ENCODE measurements at regions not wholly inside any gene's neighbourhood (a gene's known extent, or its start where the extent isn't known, plus 50 kb on each side); places are given as distances from the start of the nearest gene placed in this dataset.
A peak's percentile ranks its signal among the peaks of the same experiment; 100 is the strongest.
"Not testable (repeated sequence)": the region's sequence is repeated elsewhere in the genome, so short reads cannot be mapped to it uniquely, and the experiment has no call there.

DNA sequence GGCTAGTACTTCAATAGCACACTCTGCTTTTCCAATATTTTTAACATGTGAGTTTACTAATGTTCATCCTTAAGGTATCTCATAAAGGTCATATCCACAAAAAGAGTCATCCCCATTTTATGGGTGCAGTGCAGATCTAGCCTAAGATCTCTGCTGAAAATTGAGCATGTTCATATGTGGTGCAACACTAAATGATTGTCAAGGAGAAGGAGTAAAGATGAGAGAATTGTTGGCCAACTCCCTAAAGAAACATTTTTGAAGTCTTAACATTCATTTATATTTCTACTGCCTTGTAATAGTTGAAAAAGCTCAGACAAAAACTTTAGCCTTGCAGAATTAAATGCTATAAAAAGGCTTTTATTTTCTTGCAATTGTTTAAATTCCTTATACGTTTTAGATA is 1159.6 kb downstream of the TBL1XR1 start:
- intact Hi-C loops (cut with DNase I) = no loop called here

GRCh38 chr3:176032043-176032442 is 1165.2 kb downstream of the TBL1XR1 start:
- Histone ChIP-seq H3K4me1 (ENCODE audit: control insufficient read depth in 1 of 2, insufficient read depth in 2 of 2, low read length in 2 of 2) (no peaks in the 10 kb centered on the region), H3K36me3 (ENCODE audit: control insufficient read depth in 1 of 2, insufficient read depth in 2 of 2, low read length in 1 of 2) (no peaks in the 10 kb centered on the region), H3K4me3 (ENCODE audit: low read length in 2 of 2) (no peak overlapping the region), H3K9me3 (ENCODE audit: control insufficient read depth, low read length) (no peaks in the 10 kb centered on the region), H3K27ac (ENCODE audit: low read depth in 1 of 2, low read length in 2 of 2) (no peak overlapping the region), H3K27me3 (ENCODE audit: control insufficient read depth in 1 of 2, insufficient read depth in 2 of 2, low read length in 1 of 2) (no peaks in the 10 kb centered on the region)
- WGBS, 2 donors = 87 to 92% methylated on average over 4 of the region's 4 CpGs
- intact Hi-C loops (cut with DNase I) = no loop called here
- no peak for DNase-seq
- no peak for ATAC-seq (ENCODE audit: low FRiP score)

More for the DNA sequence above, 1159.6 kb downstream of the TBL1XR1 start:
- Histone ChIP-seq H3K36me3 (ENCODE audit: control insufficient read depth in 1 of 2, insufficient read depth in 2 of 2, low read length in 1 of 2) (no peaks in the 10 kb centered on the region), H3K27me3 (ENCODE audit: control insufficient read depth in 1 of 2, insufficient read depth in 2 of 2, low read length in 1 of 2) (no peaks in the 10 kb centered on the region), H3K27ac (ENCODE audit: low read depth in 1 of 2, low read length in 2 of 2) (no peak overlapping the region), H3K4me1 (ENCODE audit: control insufficient read depth in 1 of 2, insufficient read depth in 2 of 2, low read length in 2 of 2) (no peaks in the 10 kb centered on the region), H3K4me3 (ENCODE audit: low read length in 2 of 2) (no peak overlapping the region), H3K9me3 (ENCODE audit: control insufficient read depth, low read length) (no peaks in the 10 kb centered on the region)
- 0 to 9% methylated on average over 1 of the region's 1 CpG for WGBS, 2 donors
- ATAC-seq (ENCODE audit: low FRiP score) (no peak), DNase-seq (no peak)

DNA sequence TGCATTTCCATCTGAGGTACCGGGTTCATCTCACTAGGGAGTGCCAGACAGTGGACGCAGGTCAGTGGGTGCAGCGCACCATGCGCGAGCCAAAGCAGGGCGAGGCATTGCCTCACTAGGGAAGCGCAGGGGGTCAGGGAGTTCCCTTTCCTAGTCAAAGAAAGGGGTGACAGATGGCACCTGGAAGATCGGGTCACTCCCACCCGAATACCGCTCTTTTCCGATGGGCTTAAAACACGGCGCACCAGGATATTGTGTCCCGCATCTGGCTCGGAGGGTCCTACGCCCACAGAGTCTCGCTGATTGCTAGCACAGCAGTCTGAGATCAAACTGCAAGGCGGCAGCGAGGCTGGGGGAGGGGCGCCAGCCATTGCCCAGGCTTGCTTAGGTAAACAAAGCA is 1157.1 kb downstream of the NAALADL2 start:
- H3K4me3 ChIP-seq (ENCODE audit: low read length in 2 of 2); H3K9me3 ChIP-seq (ENCODE audit: control insufficient read depth, low read length); H3K27ac ChIP-seq (ENCODE audit: low read depth in 1 of 2, low read length in 2 of 2); intact Hi-C loops (cut with DNase I); H3K4me1 ChIP-seq (ENCODE audit: control insufficient read depth in 1 of 2, insufficient read depth in 2 of 2, low read length in 2 of 2); H3K27me3 ChIP-seq (ENCODE audit: control insufficient read depth in 1 of 2, insufficient read depth in 2 of 2, low read length in 1 of 2); H3K36me3 ChIP-seq (ENCODE audit: control insufficient read depth in 1 of 2, insufficient read depth in 2 of 2, low read length in 1 of 2); ATAC-seq (ENCODE audit: low FRiP score): not testable (repeated sequence)
- peak in 1 of 2 donors; percentile 52 for DNase-seq
- WGBS, 2 donors = 95% methylated on average over 17 to 20 of the region's 20 CpGs

DNA sequence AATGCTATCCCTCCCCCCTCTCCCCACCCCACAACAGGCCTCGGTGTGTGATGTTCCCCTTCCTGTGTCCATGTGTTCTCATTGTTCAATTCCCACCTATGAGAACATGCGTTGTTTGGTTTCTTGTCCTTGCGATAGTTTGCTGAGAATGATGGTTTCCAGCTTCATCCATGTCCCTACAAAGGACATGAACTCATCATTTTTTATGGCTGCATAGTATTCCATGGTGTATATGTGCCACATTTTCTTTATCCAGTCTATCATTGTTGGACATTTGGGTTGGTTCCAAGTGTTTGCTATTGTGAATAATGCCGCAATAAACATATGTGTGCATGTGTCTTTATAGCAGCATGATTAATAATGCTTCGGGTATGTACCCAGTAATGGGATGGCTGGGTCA is 1156.1 kb downstream of the NAALADL2 start:
- H3K27me3 ChIP-seq (ENCODE audit: control insufficient read depth in 1 of 2, insufficient read depth in 2 of 2, low read length in 1 of 2); H3K4me3 ChIP-seq (ENCODE audit: low read length in 2 of 2); H3K4me1 ChIP-seq (ENCODE audit: control insufficient read depth in 1 of 2, insufficient read depth in 2 of 2, low read length in 2 of 2); H3K27ac ChIP-seq (ENCODE audit: low read depth in 1 of 2, low read length in 2 of 2); ATAC-seq (ENCODE audit: low FRiP score); intact Hi-C loops (cut with DNase I); H3K36me3 ChIP-seq (ENCODE audit: control insufficient read depth in 1 of 2, insufficient read depth in 2 of 2, low read length in 1 of 2); DNase-seq; H3K9me3 ChIP-seq (ENCODE audit: control insufficient read depth, low read length): not testable (repeated sequence)
- WGBS, 2 donors = 93 to 98% methylated on average over 5 of the region's 5 CpGs

DNA sequence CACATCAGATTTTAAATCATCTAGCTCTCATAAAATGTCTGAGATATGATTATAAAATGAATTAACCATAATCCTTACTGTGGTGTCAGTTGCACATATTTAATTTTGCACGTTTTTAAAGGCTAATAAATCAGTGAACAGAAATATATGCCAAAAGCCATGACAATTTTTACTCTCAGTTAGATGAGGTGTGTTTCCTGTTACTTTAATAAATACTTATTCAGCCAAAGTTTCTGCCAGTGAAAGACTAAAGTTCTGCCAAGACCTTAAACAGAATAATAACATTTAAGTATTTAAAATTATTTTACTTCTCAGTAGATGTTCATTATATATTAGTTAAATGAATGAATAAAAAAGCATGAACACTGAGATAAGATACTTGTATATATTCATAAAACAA is 1150.1 kb downstream of the NAALADL2 start:
- DNase-seq = no peak
- ATAC-seq (ENCODE audit: low FRiP score) = no peak
- H3K4me3 ChIP-seq (ENCODE audit: low read length in 2 of 2) = no peak overlapping the region
- intact Hi-C loops (cut with DNase I) = no loop called here
- no peaks in the 10 kb centered on the region for H3K36me3 ChIP-seq (ENCODE audit: control insufficient read depth in 1 of 2, insufficient read depth in 2 of 2, low read length in 1 of 2)
- no peak overlapping the region for H3K27ac ChIP-seq (ENCODE audit: low read depth in 1 of 2, low read length in 2 of 2)
- H3K4me1 ChIP-seq (ENCODE audit: control insufficient read depth in 1 of 2, insufficient read depth in 2 of 2, low read length in 2 of 2) = no peaks in the 10 kb centered on the region
- H3K9me3 ChIP-seq (ENCODE audit: control insufficient read depth, low read length) = no peaks in the 10 kb centered on the region
- H3K27me3 ChIP-seq (ENCODE audit: control insufficient read depth in 1 of 2, insufficient read depth in 2 of 2, low read length in 1 of 2) = no peaks in the 10 kb centered on the region
- 4 to 5% methylated on average over 1 of the region's 1 CpG for WGBS, 2 donors

DNA sequence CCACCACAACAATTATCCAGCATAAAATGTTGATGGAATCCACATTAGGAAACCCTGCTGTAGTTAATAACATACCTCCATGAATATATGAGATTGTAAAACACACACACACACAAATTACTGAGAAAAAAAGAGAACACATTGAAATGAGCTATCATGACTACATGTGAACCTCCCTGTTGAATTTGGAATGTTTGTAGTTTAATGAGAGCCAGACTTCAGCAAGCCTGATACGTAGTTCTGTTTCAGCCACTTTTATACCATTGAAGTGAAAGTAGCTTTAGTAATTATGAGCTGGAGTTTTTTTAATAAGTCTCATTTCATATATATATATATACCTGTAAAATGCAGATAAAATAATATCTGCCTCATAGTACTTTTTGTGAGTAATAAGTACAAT is 1146.4 kb downstream of the NAALADL2 start:
- Histone ChIP-seq H3K36me3 (ENCODE audit: control insufficient read depth in 1 of 2, insufficient read depth in 2 of 2, low read length in 1 of 2) (no peaks in the 10 kb centered on the region), H3K27me3 (ENCODE audit: control insufficient read depth in 1 of 2, insufficient read depth in 2 of 2, low read length in 1 of 2) (no peaks in the 10 kb centered on the region), H3K4me1 (ENCODE audit: control insufficient read depth in 1 of 2, insufficient read depth in 2 of 2, low read length in 2 of 2) (no peaks in the 10 kb centered on the region), H3K27ac (ENCODE audit: low read depth in 1 of 2, low read length in 2 of 2) (no peak overlapping the region), H3K4me3 (ENCODE audit: low read length in 2 of 2) (no peak overlapping the region), H3K9me3 (ENCODE audit: control insufficient read depth, low read length) (no peaks in the 10 kb centered on the region)
- intact Hi-C loops (cut with DNase I) = no loop called here
- DNase-seq = no peak
- ATAC-seq (ENCODE audit: low FRiP score) = no peak
- 46 to 50% methylated on average over 1 of the region's 1 CpG for whole genome bisulfite sequencing, 2 donors

DNA sequence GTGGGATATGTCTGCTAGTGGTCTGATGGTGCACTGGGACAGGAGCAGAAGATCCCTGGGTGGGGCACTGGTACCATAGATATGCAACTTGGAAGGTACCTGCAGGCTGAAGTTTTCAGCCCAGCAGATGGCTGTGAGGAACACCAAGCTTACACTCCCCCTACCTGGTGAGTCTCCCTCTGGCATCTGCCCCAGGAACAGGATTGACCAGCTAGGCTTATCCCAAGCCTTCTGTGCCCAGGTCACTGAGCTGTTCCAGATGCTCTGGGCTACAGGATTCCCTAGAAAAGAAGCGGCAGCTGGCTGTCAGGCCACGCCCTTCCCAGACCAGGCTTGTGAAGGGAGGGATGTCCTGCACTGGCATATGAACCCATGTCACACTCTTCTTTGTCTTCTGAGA is 1130.0 kb downstream of the NAALADL2 start:
- Histone ChIP-seq H3K9me3 (ENCODE audit: control insufficient read depth, low read length) (no peaks in the 10 kb centered on the region), H3K27ac (ENCODE audit: low read depth in 1 of 2, low read length in 2 of 2) (no peak overlapping the region), H3K4me3 (ENCODE audit: low read length in 2 of 2) (no peak overlapping the region), H3K27me3 (ENCODE audit: control insufficient read depth in 1 of 2, insufficient read depth in 2 of 2, low read length in 1 of 2) (no peaks in the 10 kb centered on the region), H3K4me1 (ENCODE audit: control insufficient read depth in 1 of 2, insufficient read depth in 2 of 2, low read length in 2 of 2) (no peaks in the 10 kb centered on the region), H3K36me3 (ENCODE audit: control insufficient read depth in 1 of 2, insufficient read depth in 2 of 2, low read length in 1 of 2) (peaks cover 0 to 1% of the 10 kb centered on the region in 2 donors)
- peak; percentile 11 for ATAC-seq (ENCODE audit: low FRiP score)
- DNase-seq = no peak
- WGBS, 2 donors = 97 to 100% methylated on average over 2 of the region's 2 CpGs
- intact Hi-C loops (cut with DNase I) = loop anchor here in 1 of 2 donors (10.0 kb wide), 1 partner anchor 854 kb away; no protein-coding TSS in a partner anchor

GRCh38 chr3:175988401-175988800 is 1129.3 kb downstream of the NAALADL2 start:
- Histone ChIP-seq H3K27ac (ENCODE audit: low read depth in 1 of 2, low read length in 2 of 2) (no peak overlapping the region), H3K4me3 (ENCODE audit: low read length in 2 of 2) (no peak overlapping the region), H3K36me3 (ENCODE audit: control insufficient read depth in 1 of 2, insufficient read depth in 2 of 2, low read length in 1 of 2) (peaks cover 0 to 1% of the 10 kb centered on the region in 2 donors), H3K9me3 (ENCODE audit: control insufficient read depth, low read length) (no peaks in the 10 kb centered on the region), H3K27me3 (ENCODE audit: control insufficient read depth in 1 of 2, insufficient read depth in 2 of 2, low read length in 1 of 2) (no peaks in the 10 kb centered on the region), H3K4me1 (ENCODE audit: control insufficient read depth in 1 of 2, insufficient read depth in 2 of 2, low read length in 2 of 2) (no peaks in the 10 kb centered on the region)
- intact Hi-C loops (cut with DNase I) = loop anchor here in 1 of 2 donors (10.0 kb wide), 1 partner anchor 854 kb away; no protein-coding TSS in a partner anchor
- WGBS, 2 donors = 21 to 28% methylated on average over 1 of the region's 1 CpG
- no peak for DNase-seq
- ATAC-seq (ENCODE audit: low FRiP score) = no peak

- Histone ChIP-seq H3K9me3 (ENCODE audit: control insufficient read depth, low read length) (no peaks in the 10 kb centered on the region), H3K27ac (ENCODE audit: low read depth in 1 of 2, low read length in 2 of 2) (no peak overlapping the region), H3K4me3 (ENCODE audit: low read length in 2 of 2) (no peak overlapping the region), H3K36me3 (ENCODE audit: control insufficient read depth in 1 of 2, insufficient read depth in 2 of 2, low read length in 1 of 2) (peaks cover 0 to 1% of the 10 kb centered on the region in 2 donors), H3K4me1 (ENCODE audit: control insufficient read depth in 1 of 2, insufficient read depth in 2 of 2, low read length in 2 of 2) (no peaks in the 10 kb centered on the region), H3K27me3 (ENCODE audit: control insufficient read depth in 1 of 2, insufficient read depth in 2 of 2, low read length in 1 of 2) (no peaks in the 10 kb centered on the region)
- intact Hi-C loops (cut with DNase I) = loop anchor here in 1 of 2 donors (10.0 kb wide), 1 partner anchor 851 kb away; no protein-coding TSS in a partner anchor
- WGBS, 2 donors = 73 to 78% methylated on average over 1 of the region's 1 CpG
- DNase-seq = no peak
- no peak for ATAC-seq (ENCODE audit: low FRiP score)
These were observed 1126.6 kb downstream of the NAALADL2 start for GRCh38 chr3:175985781-175986180.

Data from aorta (tissue), 5 donors.